AG10803 (cell line): ENCODE measurements at regions not wholly inside any gene's neighbourhood (a gene's known extent, or its start where the extent isn't known, plus 50 kb on each side); places are given as distances from the start of the nearest gene placed in this dataset.

Experiments used
- DNase-seq: peaks from one replicate; pipeline ENCODE4 v3.0.0; 2010; ENCODE audit warnings: low read depth
- H3K4me3 ChIP-seq: 2 replicates; pipeline ENCODE4 v1.5.1; 2011; ENCODE audit warnings: mild to moderate bottlenecking, low read length, control low read depth
- CTCF ChIP-seq: conservative IDR thresholded peaks from 2 replicates; pipeline ENCODE4 v1.5.1; 2011; ENCODE audit warnings: mild to moderate bottlenecking, low read length, control low read depth, inconsistent platforms

GRCh38 chr2:196478588-196478987, 160.9 kb upstream of the CCDC150 start:
- no peak for DNase-seq
- no peak for TF ChIP-seq CTCF
- H3K4me3 ChIP-seq: no peak overlapping the region

GRCh38 chr2:196479350-196479749, 160.2 kb upstream of the CCDC150 start:
- no peak overlapping the region for H3K4me3 ChIP-seq
- DNase-seq: peak; percentile 93
- no peak for TF ChIP-seq CTCF

GRCh38 chr2:196480653-196481323, 158.7 kb upstream of the CCDC150 start:
- DNase-seq: peak; percentile 37
- TF ChIP-seq CTCF: no peak
- no peak overlapping the region for H3K4me3 ChIP-seq

- no peak for TF ChIP-seq CTCF
- no peak overlapping the region for H3K4me3 ChIP-seq
- DNase-seq: peak; percentile 92
Measured at GRCh38 chr2:196481324-196481697, 158.2 kb upstream of the CCDC150 start.

- TF ChIP-seq CTCF: no peak
- H3K4me3 ChIP-seq: no peak overlapping the region
- DNase-seq: peak; percentile 65
Measured at GRCh38 chr2:196482119-196483065, 157.1 kb upstream of the CCDC150 start.

- H3K4me3 ChIP-seq: no peak overlapping the region
- TF ChIP-seq CTCF: no peak
- DNase-seq: peak; percentile 38
Measured at GRCh38 chr2:196486146-196486545, 153.4 kb upstream of the CCDC150 start.
